Spinal cord (tissue), 9 donors: ENCODE measurements at regions not wholly inside any gene's neighbourhood (a gene's known extent, or its start where the extent isn't known, plus 50 kb on each side); places are given as distances from the start of the nearest gene placed in this dataset.

Source experiments
- DNase-seq, 6 donors: peaks; one replicate each; pipeline versions ENCODE4 v3.0.0 to v3.0.0-alpha.2; 2013 to 2015; ENCODE audit warnings: low spot score in 6 of 6, low read depth in 4 of 6
- H3K27ac ChIP-seq: one replicate; pipeline ENCODE4 v1.5.1; 2013; ENCODE audit warnings: low read depth, low read length, control low read depth
- H3K27me3 ChIP-seq: one replicate; pipeline ENCODE4 v1.6.1; 2013; ENCODE audit warnings: low read length; ENCODE audit not compliant: control insufficient read depth, insufficient read depth
- H3K36me3 ChIP-seq: one replicate; pipeline ENCODE4 v1.6.1; 2013; ENCODE audit warnings: low read length; ENCODE audit not compliant: control insufficient read depth, insufficient read depth
- H3K4me1 ChIP-seq: one replicate; pipeline ENCODE4 v1.6.1; 2013; ENCODE audit warnings: low read length; ENCODE audit not compliant: control insufficient read depth, insufficient read depth
- H3K4me3 ChIP-seq: one replicate; pipeline ENCODE4 v1.5.1; 2013; ENCODE audit warnings: low read depth, low read length, control low read depth
- H3K9me3 ChIP-seq: one replicate; pipeline ENCODE4 v1.6.1; 2013; ENCODE audit warnings: low read length; ENCODE audit not compliant: control insufficient read depth, insufficient read depth
- WGBS: methylation state at CpG from one replicate; pipeline ENCODE4 v1.1.5; 2013; ENCODE audit warnings: missing lambda C conversion rate; ENCODE audit not compliant: insufficient coverage; 5-methylcytosine and 5-hydroxymethylcytosine counted together
- donor health status: healthy.

DNA sequence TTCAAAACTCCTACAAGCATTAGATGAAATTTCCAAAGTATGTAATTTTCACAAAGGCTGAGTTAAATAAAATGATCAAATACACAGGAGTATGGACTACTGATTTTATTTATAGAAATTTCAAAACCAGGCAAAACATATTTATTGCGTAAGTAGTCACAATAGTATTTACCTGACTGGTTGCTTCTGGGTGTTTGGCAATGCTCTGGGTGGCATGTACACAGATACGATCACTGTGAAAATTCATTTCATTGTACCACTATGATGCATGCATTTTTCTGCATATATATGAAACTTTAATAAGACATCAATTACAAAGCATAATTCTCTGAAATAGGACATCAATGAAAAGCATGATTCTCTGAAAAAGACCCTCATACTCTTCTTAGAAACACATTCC lies 384.2 kb downstream of the TLL1 start:
- no peak overlapping the region for H3K4me3 ChIP-seq
- WGBS = no CpG with 5 or more reads among the region's 2 CpGs
- no peak for DNase-seq
- H3K27me3 ChIP-seq = no peaks in the 10 kb centered on the region
- no peak overlapping the region for H3K27ac ChIP-seq
- no peaks in the 10 kb centered on the region for H3K36me3 ChIP-seq
- H3K9me3 ChIP-seq = no peaks in the 10 kb centered on the region
- H3K4me1 ChIP-seq = no peaks in the 10 kb centered on the region

DNA sequence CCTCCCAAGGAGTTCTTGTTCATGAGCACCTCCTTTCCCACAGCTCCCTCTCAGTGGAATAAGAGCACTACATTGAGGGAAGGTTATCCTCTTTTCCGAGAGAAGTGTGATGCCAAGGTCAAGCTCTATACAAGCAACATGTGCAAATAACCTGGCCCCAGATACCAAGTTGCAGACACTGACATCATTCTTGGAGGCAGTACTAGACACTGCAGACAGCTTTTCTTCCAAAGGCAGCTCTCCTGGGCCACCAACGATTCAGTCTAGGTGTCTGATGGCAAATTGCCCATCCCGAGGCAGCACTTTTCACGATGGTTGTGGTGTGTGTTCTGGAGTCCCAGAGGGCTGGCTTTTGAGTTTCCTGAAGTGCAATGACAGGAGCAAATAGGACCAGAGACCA lies 384.9 kb downstream of the TLL1 start:
- Histone ChIP-seq H3K9me3 (no peaks in the 10 kb centered on the region), H3K27me3 (no peaks in the 10 kb centered on the region), H3K4me3 (no peak overlapping the region), H3K27ac (no peak overlapping the region), H3K36me3 (no peaks in the 10 kb centered on the region), H3K4me1 (no peaks in the 10 kb centered on the region)
- 59% methylated on average over 4 of the region's 4 CpGs for WGBS
- DNase-seq = no peak

DNA sequence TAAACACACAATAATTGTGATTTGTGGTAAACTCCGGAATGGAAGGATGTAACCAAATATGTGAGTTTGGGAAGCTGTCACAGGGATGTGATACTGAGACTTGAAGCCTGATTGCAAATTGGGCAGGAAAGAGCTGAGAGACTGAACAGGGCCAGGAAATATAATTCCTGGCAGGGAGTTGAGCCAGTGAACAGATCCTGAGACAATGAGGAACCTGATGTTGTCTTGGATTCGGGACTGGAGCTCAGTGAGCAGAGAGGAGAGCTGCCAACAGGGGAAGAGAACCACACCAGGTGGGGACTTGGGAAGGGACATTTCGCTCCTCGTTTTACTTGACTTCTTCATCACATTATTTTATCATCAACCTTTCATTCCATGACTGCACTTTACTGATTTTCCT lies 386.0 kb downstream of the TLL1 start:
- WGBS = 92% methylated on average over 2 of the region's 4 CpGs

DNA sequence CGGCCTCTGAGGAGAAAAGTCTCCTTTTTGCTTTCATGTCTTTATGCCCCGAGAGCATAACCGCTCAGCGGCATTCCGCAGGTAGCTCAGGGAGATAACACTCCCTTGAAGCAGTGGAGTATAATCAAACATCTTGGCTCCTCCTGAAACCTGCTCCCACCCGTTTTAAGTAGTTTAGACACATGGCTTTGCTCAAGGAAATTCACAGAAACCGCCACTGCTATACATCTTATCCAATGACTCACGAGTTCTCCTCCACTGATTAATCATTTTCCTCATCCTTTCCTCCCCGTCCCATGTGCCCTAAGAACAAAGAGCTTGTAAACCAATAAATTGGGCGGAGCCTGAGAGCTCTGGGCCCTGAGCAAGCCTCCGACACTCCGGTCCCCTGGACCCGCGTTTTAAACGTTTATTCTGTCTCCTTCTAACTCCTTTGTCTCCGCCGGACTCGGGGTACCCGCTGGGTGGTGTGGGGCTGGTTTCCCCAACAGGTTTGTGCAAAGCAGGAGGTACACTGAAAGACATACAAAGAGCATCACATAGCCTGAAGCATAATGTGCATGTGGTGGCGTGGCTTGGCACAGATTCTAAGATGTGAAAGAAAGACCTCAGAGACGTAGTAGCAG lies 401.2 kb downstream of the TLL1 start:
- Histone ChIP-seq H3K27ac (no peak overlapping the region), H3K9me3 (no peaks in the 10 kb centered on the region), H3K27me3 (no peaks in the 10 kb centered on the region), H3K36me3 (no peaks in the 10 kb centered on the region), H3K4me1 (no peaks in the 10 kb centered on the region), H3K4me3 (no peak overlapping the region)
- 92% methylated on average over 15 of the region's 21 CpGs for WGBS
- no peak for DNase-seq

More for the DNA sequence above, 386.0 kb downstream of the TLL1 start:
- no peaks in the 10 kb centered on the region for H3K9me3 ChIP-seq
- peak in 1 of 6 donors; percentile 10 for DNase-seq
- H3K36me3 ChIP-seq = no peaks in the 10 kb centered on the region
- H3K4me1 ChIP-seq = no peaks in the 10 kb centered on the region
- H3K4me3 ChIP-seq = no peak overlapping the region
- H3K27me3 ChIP-seq = no peaks in the 10 kb centered on the region
- no peak overlapping the region for H3K27ac ChIP-seq

DNA sequence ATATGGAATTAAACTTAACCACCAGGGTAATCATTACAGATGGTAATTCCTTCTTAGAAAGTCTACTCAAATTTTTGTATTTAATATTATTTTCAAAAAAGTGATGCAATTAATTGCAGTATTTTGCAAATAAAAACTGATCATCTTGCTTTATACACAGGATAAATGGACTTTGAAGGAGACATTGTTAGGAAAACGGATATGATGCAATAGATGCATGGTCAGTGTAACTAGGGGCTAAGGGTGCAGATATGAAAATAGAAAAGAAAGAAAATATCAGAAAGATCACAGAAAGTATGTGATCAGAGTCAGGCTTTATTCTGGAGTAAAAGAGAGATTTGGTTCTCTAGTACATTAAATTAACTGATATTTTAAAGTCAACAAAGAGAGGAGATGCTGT lies 401.7 kb downstream of the TLL1 start:
- no peak overlapping the region for H3K27ac ChIP-seq
- H3K4me1 ChIP-seq = no peaks in the 10 kb centered on the region
- H3K9me3 ChIP-seq = no peaks in the 10 kb centered on the region
- H3K4me3 ChIP-seq = no peak overlapping the region
- 83% methylated on average over 1 of the region's 1 CpG for WGBS
- H3K36me3 ChIP-seq = no peaks in the 10 kb centered on the region
- no peak for DNase-seq
- H3K27me3 ChIP-seq = no peaks in the 10 kb centered on the region

DNA sequence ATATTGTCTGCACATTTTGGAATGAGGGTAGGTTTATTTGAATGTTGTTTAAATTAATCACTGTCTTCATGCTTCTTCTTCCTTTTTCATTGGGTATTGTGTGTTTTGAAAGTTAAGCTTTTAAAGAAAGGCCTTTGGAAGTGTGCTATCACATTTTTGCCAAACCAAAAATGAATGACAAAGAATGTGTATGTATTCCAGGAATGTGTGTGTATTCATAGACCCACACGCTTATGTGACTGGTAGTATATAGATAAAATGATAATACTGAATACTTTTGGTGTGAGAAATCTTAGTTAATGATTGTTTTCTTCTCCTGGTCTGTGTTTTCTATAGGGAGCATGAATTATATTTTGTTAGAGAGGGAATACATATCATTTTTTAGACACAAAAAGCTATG lies 404.4 kb downstream of the TLL1 start:
- no CpG with 5 or more reads among the region's 1 CpG for WGBS
- Histone ChIP-seq H3K4me1 (no peaks in the 10 kb centered on the region), H3K27me3 (no peaks in the 10 kb centered on the region), H3K27ac (no peak overlapping the region), H3K9me3 (no peaks in the 10 kb centered on the region), H3K4me3 (no peak overlapping the region), H3K36me3 (no peaks in the 10 kb centered on the region)
- DNase-seq = no peak

DNA sequence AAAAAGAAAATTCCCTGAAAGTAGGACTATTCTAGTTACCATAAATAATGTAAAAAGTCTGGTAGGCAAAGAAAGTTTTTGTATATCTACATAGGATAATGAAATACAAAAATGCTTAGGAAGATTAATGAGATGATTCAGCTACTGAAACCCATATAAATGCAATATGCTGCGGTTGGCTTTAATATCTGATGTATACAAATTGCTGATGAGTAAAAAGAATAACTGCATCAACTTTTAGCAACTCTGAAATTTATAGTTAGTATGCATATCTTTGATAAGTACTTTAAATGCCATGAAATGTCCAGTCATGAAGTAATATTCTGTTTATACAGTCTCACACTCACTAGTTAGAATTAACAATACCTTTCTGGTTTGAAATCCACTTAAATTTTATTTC lies 404.8 kb downstream of the TLL1 start:
- Histone ChIP-seq H3K27ac (no peak overlapping the region), H3K9me3 (no peaks in the 10 kb centered on the region), H3K27me3 (no peaks in the 10 kb centered on the region), H3K36me3 (no peaks in the 10 kb centered on the region), H3K4me1 (no peaks in the 10 kb centered on the region), H3K4me3 (no peak overlapping the region)
- no CpG with 5 or more reads among the region's 1 CpG for WGBS
- no peak for DNase-seq

DNA sequence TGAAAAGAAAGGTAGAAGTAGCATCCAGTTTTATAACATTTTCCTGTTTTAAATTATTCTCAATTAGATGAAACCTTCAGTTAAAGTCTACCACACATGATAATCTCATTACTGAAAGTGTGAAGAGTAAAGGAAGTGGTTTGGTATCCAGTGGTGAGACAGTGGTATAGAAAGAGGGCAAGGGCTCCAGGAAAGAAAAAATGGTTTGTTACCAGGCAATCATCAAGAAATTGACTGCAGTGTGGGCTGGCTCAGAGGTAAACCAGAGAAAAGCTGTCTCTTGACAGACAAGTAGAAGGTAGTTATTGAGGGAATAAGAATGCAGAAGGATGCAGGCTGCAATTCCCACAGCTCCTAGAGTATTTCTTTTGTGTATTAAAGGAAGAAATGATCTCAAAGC lies 406.2 kb downstream of the TLL1 start:
- DNase-seq = no peak
- no peaks in the 10 kb centered on the region for H3K9me3 ChIP-seq
- no peak overlapping the region for H3K4me3 ChIP-seq
- no peaks in the 10 kb centered on the region for H3K36me3 ChIP-seq
- no peaks in the 10 kb centered on the region for H3K27me3 ChIP-seq
- H3K4me1 ChIP-seq = no peaks in the 10 kb centered on the region
- H3K27ac ChIP-seq = no peak overlapping the region

DNA sequence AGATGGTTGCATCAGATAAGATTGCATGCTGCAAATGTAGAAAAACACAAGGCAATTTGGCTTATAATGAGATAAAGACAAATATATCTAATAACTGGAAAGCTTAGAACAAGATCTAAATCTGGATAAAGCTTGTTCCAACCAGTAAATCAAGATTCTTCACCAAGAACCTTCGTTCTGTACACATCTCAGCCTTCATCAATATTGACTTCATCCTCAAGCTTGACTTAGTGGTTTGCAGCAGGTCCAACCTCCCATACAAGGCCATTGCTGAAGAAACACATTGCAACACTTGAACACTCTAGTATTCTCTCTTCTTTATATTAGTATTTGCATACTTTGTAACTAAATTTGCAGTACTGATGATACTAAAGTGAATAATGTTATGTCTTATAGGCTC lies 407.6 kb downstream of the TLL1 start:
- WGBS = 89% methylated on average over 1 of the region's 1 CpG
- no peaks in the 10 kb centered on the region for H3K9me3 ChIP-seq
- H3K4me1 ChIP-seq = no peaks in the 10 kb centered on the region
- H3K27me3 ChIP-seq = no peaks in the 10 kb centered on the region
- H3K27ac ChIP-seq = no peak overlapping the region
- no peaks in the 10 kb centered on the region for H3K36me3 ChIP-seq
- no peak for DNase-seq
- no peak overlapping the region for H3K4me3 ChIP-seq

DNA sequence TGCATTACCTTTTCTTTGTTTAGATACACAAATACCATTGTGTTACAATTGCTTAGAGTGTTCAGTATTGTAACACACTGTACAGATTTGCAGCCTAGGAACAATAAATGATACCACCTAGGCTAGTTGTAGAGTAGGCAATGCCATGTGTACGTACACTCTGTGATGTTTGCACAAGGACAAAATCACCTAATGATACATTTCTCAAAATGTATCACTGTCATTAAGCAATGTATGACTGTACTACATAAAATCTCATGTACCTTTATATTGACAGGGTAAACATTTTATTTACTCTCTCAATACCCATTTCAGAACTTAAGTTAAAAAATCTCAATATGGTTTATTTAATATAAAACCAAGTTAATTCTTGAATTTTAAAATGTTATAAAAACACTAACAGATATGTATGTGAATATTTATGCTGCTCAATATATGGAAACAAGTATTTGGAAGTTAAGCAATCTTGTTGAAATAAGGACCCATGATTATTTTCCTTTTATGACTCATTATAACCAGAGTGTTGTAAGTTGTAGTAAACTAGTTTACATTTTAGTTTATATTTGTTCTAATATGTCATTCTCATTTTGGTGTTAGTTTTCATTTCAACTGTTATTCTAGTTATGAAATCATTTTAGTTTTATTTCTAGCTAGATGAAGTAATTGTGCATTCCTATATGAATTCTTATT lies 409.2 kb downstream of the TLL1 start:
- no peaks in the 10 kb centered on the region for H3K4me1 ChIP-seq
- H3K9me3 ChIP-seq = no peaks in the 10 kb centered on the region
- no peaks in the 10 kb centered on the region for H3K36me3 ChIP-seq
- no peak for DNase-seq
- no CpG with 5 or more reads among the region's 1 CpG for WGBS
- H3K27ac ChIP-seq = no peak overlapping the region
- H3K27me3 ChIP-seq = no peaks in the 10 kb centered on the region
- no peak overlapping the region for H3K4me3 ChIP-seq
